ENCODE measurements at regions not wholly inside any gene's neighbourhood (a gene's known extent, or its start where the extent isn't known, plus 50 kb on each side); places are given as distances from the start of the nearest gene placed in this dataset.

DNA sequence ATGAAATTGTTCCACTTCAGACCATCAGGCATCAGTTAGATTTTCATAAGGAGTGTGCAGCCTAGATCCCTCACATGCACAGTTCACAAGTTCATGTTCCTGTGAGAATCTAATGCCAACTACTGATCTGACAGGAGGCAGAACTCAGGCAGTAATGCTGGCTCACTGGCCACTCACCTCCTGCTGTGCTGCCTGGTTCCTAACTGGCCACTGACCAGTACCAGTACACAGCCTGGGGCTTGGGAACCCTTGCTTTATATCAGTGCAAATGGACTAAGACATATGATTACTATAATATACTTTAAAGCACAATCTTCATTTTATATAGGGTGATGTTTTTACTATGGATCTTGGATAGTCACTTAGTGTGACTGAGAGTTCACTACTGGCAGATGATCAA, 259.2 kb downstream of the SLCO4C1 start (continued):
- TF ChIP-seq SMC3 (IDR thresholded peaks at IDR 0.05; ENCODE audit: low read depth, low read length) (no peak), FOXM1 (IDR thresholded peaks at IDR 0.05; ENCODE audit: low read depth) (no peak), NFIC (IDR thresholded peaks at IDR 0.05; ENCODE audit: borderline replicate concordance) (no peak)

DNA sequence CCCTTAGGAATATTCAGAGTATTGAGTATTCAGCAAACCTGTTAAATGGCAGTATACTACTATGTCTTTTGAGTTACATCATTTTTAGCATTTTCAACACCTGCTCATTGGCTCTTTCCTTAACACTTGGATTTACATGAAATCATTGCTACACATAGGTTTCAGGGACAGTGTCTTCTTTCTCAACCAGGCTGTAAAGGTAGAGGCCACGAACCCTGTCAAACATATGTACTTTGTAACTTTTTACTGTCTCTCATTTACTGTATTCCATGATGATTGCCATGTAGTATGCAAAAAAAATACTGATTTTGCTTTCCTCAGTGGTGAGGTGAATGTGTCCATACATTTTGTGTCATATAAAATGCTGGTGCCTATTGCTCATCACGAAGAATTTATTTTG, 264.4 kb downstream of the SLCO4C1 start:
- POLR2A ChIA-PET, result no interaction called here
- H3K27me3 ChIP-seq (ENCODE audit: insufficient read depth), result no peaks in the 10 kb centered on the region
- no peak overlapping the region for H3K9ac ChIP-seq
- no peak overlapping the region for H3K4me2 ChIP-seq
- no peak overlapping the region for H3K27ac ChIP-seq (ENCODE audit: low read depth in 2 of 2, low read length in 1 of 2)
- no peaks in the 10 kb centered on the region for H3K9me2 ChIP-seq
- no peaks in the 10 kb centered on the region for H4K20me1 ChIP-seq (ENCODE audit: insufficient read depth)
- H3K9me3 ChIP-seq, result no peaks in the 10 kb centered on the region
- 26% methylated on average over 2 of the region's 2 CpGs for WGBS (ENCODE audit: low lambda C conversion rate)
- no peak overlapping the region for H3K4me3 ChIP-seq (ENCODE audit: low read depth in 2 of 2, low read length in 1 of 2)
- no peaks in the 10 kb centered on the region for H3K36me3 ChIP-seq (replicated peaks in 1 of 2; ENCODE audit: control insufficient read depth in 1 of 2, insufficient read depth in 2 of 2, low read length in 1 of 2)
- H3K4me1 ChIP-seq (ENCODE audit: control insufficient read depth in 1 of 2, insufficient read depth in 2 of 2, low read depth in 1 of 2, low read length in 1 of 2), result peaks cover 0 to 1% of the 10 kb centered on the region in 2 experiments; a peak in 1 of 4 replicates
- no peaks in the 10 kb centered on the region for H3K79me2 ChIP-seq (ENCODE audit: insufficient read depth)
- no peaks in the 10 kb centered on the region for H3F3A ChIP-seq (replicated peaks; ENCODE audit: insufficient read depth)
- H2AFZ ChIP-seq (ENCODE audit: low read depth), result no peak overlapping the region
- no peak for TF ChIP-seq RAD21 (IDR thresholded peaks at IDR 0.05; ENCODE audit: low read length)
- TF ChIP-seq EZH2phosphoT487 (IDR thresholded peaks at IDR 0.05; ENCODE audit: borderline replicate concordance, low read depth), result no peak
- TF ChIP-seq, protein P1, sequence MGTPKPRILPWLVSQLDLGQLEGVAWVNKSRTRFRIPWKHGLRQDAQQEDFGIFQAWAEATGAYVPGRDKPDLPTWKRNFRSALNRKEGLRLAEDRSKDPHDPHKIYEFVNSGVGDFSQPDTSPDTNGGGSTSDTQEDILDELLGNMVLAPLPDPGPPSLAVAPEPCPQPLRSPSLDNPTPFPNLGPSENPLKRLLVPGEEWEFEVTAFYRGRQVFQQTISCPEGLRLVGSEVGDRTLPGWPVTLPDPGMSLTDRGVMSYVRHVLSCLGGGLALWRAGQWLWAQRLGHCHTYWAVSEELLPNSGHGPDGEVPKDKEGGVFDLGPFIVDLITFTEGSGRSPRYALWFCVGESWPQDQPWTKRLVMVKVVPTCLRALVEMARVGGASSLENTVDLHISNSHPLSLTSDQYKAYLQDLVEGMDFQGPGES (IDR thresholded peaks at IDR 0.05; ENCODE audit: low read depth, low read length), result no peak
- no peak for TF ChIP-seq GABPA (IDR thresholded peaks at IDR 0.05; ENCODE audit: low read depth)
- no peak for TF ChIP-seq MEF2A (IDR thresholded peaks at IDR 0.05; ENCODE audit: borderline replicate concordance, low read depth)
- TF ChIP-seq, protein P2, sequence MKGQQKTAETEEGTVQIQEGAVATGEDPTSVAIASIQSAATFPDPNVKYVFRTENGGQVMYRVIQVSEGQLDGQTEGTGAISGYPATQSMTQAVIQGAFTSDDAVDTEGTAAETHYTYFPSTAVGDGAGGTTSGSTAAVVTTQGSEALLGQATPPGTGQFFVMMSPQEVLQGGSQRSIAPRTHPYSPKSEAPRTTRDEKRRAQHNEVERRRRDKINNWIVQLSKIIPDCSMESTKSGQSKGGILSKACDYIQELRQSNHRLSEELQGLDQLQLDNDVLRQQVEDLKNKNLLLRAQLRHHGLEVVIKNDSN (IDR thresholded peaks at IDR 0.05; ENCODE audit: borderline replicate concordance, low read depth), result no peak
- no peak for TF ChIP-seq FOXM1 (IDR thresholded peaks at IDR 0.05; ENCODE audit: low read depth)
- TF ChIP-seq, protein P3, sequence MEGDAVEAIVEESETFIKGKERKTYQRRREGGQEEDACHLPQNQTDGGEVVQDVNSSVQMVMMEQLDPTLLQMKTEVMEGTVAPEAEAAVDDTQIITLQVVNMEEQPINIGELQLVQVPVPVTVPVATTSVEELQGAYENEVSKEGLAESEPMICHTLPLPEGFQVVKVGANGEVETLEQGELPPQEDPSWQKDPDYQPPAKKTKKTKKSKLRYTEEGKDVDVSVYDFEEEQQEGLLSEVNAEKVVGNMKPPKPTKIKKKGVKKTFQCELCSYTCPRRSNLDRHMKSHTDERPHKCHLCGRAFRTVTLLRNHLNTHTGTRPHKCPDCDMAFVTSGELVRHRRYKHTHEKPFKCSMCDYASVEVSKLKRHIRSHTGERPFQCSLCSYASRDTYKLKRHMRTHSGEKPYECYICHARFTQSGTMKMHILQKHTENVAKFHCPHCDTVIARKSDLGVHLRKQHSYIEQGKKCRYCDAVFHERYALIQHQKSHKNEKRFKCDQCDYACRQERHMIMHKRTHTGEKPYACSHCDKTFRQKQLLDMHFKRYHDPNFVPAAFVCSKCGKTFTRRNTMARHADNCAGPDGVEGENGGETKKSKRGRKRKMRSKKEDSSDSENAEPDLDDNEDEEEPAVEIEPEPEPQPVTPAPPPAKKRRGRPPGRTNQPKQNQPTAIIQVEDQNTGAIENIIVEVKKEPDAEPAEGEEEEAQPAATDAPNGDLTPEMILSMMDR (IDR thresholded peaks at IDR 0.05), result no peak
- TF ChIP-seq YY1 (IDR thresholded peaks at IDR 0.05; ENCODE audit: low read depth), result no peak
- TF ChIP-seq, protein P4, sequence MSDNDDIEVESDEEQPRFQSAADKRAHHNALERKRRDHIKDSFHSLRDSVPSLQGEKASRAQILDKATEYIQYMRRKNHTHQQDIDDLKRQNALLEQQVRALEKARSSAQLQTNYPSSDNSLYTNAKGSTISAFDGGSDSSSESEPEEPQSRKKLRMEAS (IDR thresholded peaks at IDR 0.05; ENCODE audit: low read depth), result no peak
- no peak for TF ChIP-seq NFIC (IDR thresholded peaks at IDR 0.05; ENCODE audit: borderline replicate concordance)
- no peak for TF ChIP-seq GATA2 (CRISPR knock-in tag; IDR thresholded peaks at IDR 0.05)
- no peak for TF ChIP-seq CHD2 (IDR thresholded peaks at IDR 0.05; ENCODE audit: low read length, partially characterized antibody)
- TF ChIP-seq RCOR1 (IDR thresholded peaks at IDR 0.05; ENCODE audit: low read length), result no peak
- no peak for TF ChIP-seq RXRA (IDR thresholded peaks at IDR 0.05; ENCODE audit: borderline replicate concordance, low read depth)
- TF ChIP-seq, protein P5, sequence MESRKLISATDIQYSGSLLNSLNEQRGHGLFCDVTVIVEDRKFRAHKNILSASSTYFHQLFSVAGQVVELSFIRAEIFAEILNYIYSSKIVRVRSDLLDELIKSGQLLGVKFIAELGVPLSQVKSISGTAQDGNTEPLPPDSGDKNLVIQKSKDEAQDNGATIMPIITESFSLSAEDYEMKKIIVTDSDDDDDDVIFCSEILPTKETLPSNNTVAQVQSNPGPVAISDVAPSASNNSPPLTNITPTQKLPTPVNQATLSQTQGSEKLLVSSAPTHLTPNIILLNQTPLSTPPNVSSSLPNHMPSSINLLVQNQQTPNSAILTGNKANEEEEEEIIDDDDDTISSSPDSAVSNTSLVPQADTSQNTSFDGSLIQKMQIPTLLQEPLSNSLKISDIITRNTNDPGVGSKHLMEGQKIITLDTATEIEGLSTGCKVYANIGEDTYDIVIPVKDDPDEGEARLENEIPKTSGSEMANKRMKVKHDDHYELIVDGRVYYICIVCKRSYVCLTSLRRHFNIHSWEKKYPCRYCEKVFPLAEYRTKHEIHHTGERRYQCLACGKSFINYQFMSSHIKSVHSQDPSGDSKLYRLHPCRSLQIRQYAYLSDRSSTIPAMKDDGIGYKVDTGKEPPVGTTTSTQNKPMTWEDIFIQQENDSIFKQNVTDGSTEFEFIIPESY (IDR thresholded peaks at IDR 0.05; ENCODE audit: borderline replicate concordance, low read depth), result no peak
- TF ChIP-seq JUND (IDR thresholded peaks at IDR 0.05), result no peak
- no peak for TF ChIP-seq POLR2AphosphoS5 (IDR thresholded peaks at IDR 0.05; ENCODE audit: low read depth, low read length)
- no peak for DNase-seq
- CTCF ChIA-PET, result no interaction called here

Data from SK-N-SH (cell line).